HepG2 (cell line): ENCODE measurements at regions not wholly inside any gene's neighbourhood (a gene's known extent, or its start where the extent isn't known, plus 50 kb on each side); places are given as distances from the start of the nearest gene placed in this dataset.

Source experiments
- ATAC-seq: fragments of 200-7000 bp; cut with Tn5 transposase; 3 replicates; pipeline ENCODE4 v1.9.1; 2020; ENCODE audit warnings: mild to moderate bottlenecking, moderate library complexity
- BruUV-seq: library from RNA; stranded (reverse); fragments of 400-500 nt; replicated peaks from 2 replicates; lab custom pipeline; 2021; lab: Mats Ljungman, UMichigan
- CTCF ChIA-PET: fragments of 300-600 bp; formaldehyde crosslinking; extraction: SDS; loops from one replicate; lab custom pipeline; 2021; ENCODE audit warnings: low total read pairs, inconsistent platforms, low intra/inter-chr PET ratio; lab: Yijun Ruan, JAX
- POLR2A ChIA-PET: fragments of 350-600 bp; sonication (Branson Sonifier 250); formaldehyde crosslinking; loops from one replicate; lab custom pipeline; 2020; ENCODE audit warnings: antibody characterized with exemption, inconsistent platforms; lab: Yijun Ruan, JAX
- DNase-seq: peaks from one replicate; pipeline ENCODE4 v3.0.0-alpha.2; 2015; ENCODE audit warnings: low spot score
- FAIRE-seq: peaks from 3 replicates; lab custom pipeline; 2011; peaks lifted over from hg19 to GRCh38; lab: Jason Lieb, UNC
- H2AFZ ChIP-seq: one replicate; pipeline ENCODE4 v1.6.1; 2011; ENCODE audit warnings: low read length, inconsistent platforms
- H3K27ac ChIP-seq: fragments of 300-600 bp; 3 replicates; pipeline ENCODE4 v1.8.0; 2011; ENCODE audit warnings: mixed run types, mild to moderate bottlenecking, mixed read lengths, low read length, inconsistent platforms; ENCODE audit not compliant: insufficient read depth; ENCODE audit errors: extremely low read length
- H3K27me3 ChIP-seq, 2 experiments: fragments of 200-600 bp in 1 of 2; 2 replicates in 1 of 2; 3 replicates in 1 of 2; pipeline versions ENCODE4 v1.6.0 to v1.8.0; 2011; ENCODE audit warnings: low read length in 2 of 2, mild to moderate bottlenecking in 2 of 2, moderate library complexity in 2 of 2, inconsistent platforms in 1 of 2; ENCODE audit not compliant: insufficient read depth in 2 of 2, control insufficient read depth in 1 of 2
- H3K36me3 ChIP-seq, 2 experiments: fragments of 200-600 bp in 1 of 2; replicated peaks in 1 of 2; 2 replicates in 1 of 2; 3 replicates in 1 of 2; pipeline versions ENCODE4 v1.5.1 to v1.8.0; 2011; ENCODE audit warnings: low read length in 2 of 2, inconsistent platforms in 1 of 2; ENCODE audit not compliant: insufficient read depth in 2 of 2, control insufficient read depth in 1 of 2
- H3K4me1 ChIP-seq: 2 replicates; pipeline ENCODE4 v1.5.1; 2012; ENCODE audit warnings: low read length, inconsistent platforms; ENCODE audit not compliant: insufficient read depth
- H3K4me2 ChIP-seq: 2 replicates; pipeline ENCODE4 v1.6.0; 2011; ENCODE audit warnings: low read depth, low read length, inconsistent platforms
- H3K4me3 ChIP-seq, 3 experiments: fragments of 200-600 bp in 1 of 3; sonication (generic), shearing (Covaris generic) in 1 of 3; replicated peaks in 1 of 3; 2 replicates each; pipeline ENCODE4 v1.5.1; 2011 to 2016; ENCODE audit warnings: low read length in 3 of 3, inconsistent platforms in 2 of 3, low read depth in 2 of 3, mild to moderate bottlenecking in 2 of 3, control low read depth in 1 of 3, mixed read lengths in 1 of 3; ENCODE audit not compliant: insufficient read depth in 1 of 3
- H3K79me2 ChIP-seq: one replicate; pipeline ENCODE4 v1.6.1; 2011; ENCODE audit warnings: low read length, inconsistent platforms; ENCODE audit not compliant: insufficient read depth
- H3K9ac ChIP-seq: 2 replicates; pipeline ENCODE4 v1.6.0; 2011; ENCODE audit warnings: mild to moderate bottlenecking, low read depth, low read length, inconsistent platforms; ENCODE audit not compliant: insufficient read depth
- H3K9me3 ChIP-seq: 2 replicates; pipeline ENCODE4 v1.5.1; 2012; ENCODE audit warnings: mild to moderate bottlenecking, low read length
- H4K20me1 ChIP-seq: 2 replicates; pipeline ENCODE4 v1.6.0; 2011; ENCODE audit warnings: inconsistent platforms, mild to moderate bottlenecking, low read length, moderate library complexity; ENCODE audit not compliant: insufficient read depth
- HNRNPLL ChIP-seq: fragments of 200-400 bp; formaldehyde crosslinking; IDR thresholded peaks from 2 replicates; pipeline ENCODE4 v1.6.1; 2017; ENCODE audit warnings: mild to moderate bottlenecking, low read depth, low read length; ENCODE audit not compliant: poor library complexity, severe bottlenecking
- RARG ChIP-seq: sonication (generic); formaldehyde crosslinking; IDR thresholded peaks from 2 replicates; pipeline ENCODE4 v1.4.0; 2020; ENCODE audit warnings: low read depth, mild to moderate bottlenecking, missing genetic modification reagents
- SATB2 ChIP-seq: sonication (generic); formaldehyde crosslinking; IDR thresholded peaks from 2 replicates; pipeline ENCODE4 v1.5.0; 2020; ENCODE audit warnings: missing genetic modification reagents
- TEAD2 ChIP-seq: sonication (generic); formaldehyde crosslinking; IDR thresholded peaks from 2 replicates; pipeline ENCODE4 v1.9.0; 2021; ENCODE audit warnings: missing genetic modification reagents
- WIZ ChIP-seq: sonication (generic); formaldehyde crosslinking; IDR thresholded peaks from 2 replicates; pipeline ENCODE4 v1.5.1; 2020; ENCODE audit warnings: mild to moderate bottlenecking, missing genetic modification reagents
- ZBTB7B ChIP-seq: sonication (generic); formaldehyde crosslinking; IDR thresholded peaks from 2 replicates; pipeline ENCODE4 v1.4.0; 2020; ENCODE audit warnings: missing genetic modification reagents
- ZNF121 ChIP-seq: sonication (generic); formaldehyde crosslinking; IDR thresholded peaks from 2 replicates; pipeline ENCODE4 v1.5.0; 2020; ENCODE audit warnings: mild to moderate bottlenecking, missing genetic modification reagents
- ZNF143 ChIP-seq: sonication (generic); formaldehyde crosslinking; IDR thresholded peaks from 2 replicates; pipeline ENCODE4 v1.4.0; 2020; ENCODE audit warnings: missing genetic modification reagents
- ZNF18 ChIP-seq: sonication (generic); formaldehyde crosslinking; IDR thresholded peaks from 2 replicates; pipeline ENCODE4 v1.8.0; 2022; ENCODE audit warnings: mild to moderate bottlenecking, missing genetic modification reagents; ENCODE audit not compliant: insufficient replicate concordance
- WGBS: methylation state at CpG from one replicate; pipeline ENCODE4 v1.1.6; 2017; ENCODE audit warnings: low lambda C conversion rate; 5-methylcytosine and 5-hydroxymethylcytosine counted together
- in situ Hi-C: cut with HindIII; loops from 2 replicates; pipeline ENCODE4 v1.10.0; 2017; ENCODE audit warnings: low pct_unique_long_range_greater_than_20kb; ENCODE audit not compliant: extremely low pct_ligation_motif_present
- intact Hi-C: fragments of 100-400 bp; cut with micrococcal nuclease; formaldehyde crosslinking; loops from one replicate; pipeline ENCODE4 v1.10.0; 2022; ENCODE audit not compliant: unreplicated experiment
- TF ChIP-seq, protein P1 (sequence below): sonication (generic); formaldehyde crosslinking; IDR thresholded peaks from one replicate; pipeline ENCODE4 v1.5.1; 2020; ENCODE audit warnings: mild to moderate bottlenecking, missing genetic modification reagents; ENCODE audit errors: not compliant biosample characterization

- Histone ChIP-seq H3K36me3 (no peaks in the 10 kb centered on the region), H3K4me2 (no peak overlapping the region), H3K9me3 (peaks cover 60% of the 10 kb centered on the region), H4K20me1 (no peaks in the 10 kb centered on the region), H2AFZ (no peak overlapping the region), H3K4me3 (no peak overlapping the region), H3K4me1 (no peaks in the 10 kb centered on the region), H3K9ac (no peak overlapping the region), H3K27me3 (no peaks in the 10 kb centered on the region), H3K27ac (no peak overlapping the region), H3K79me2 (no peaks in the 10 kb centered on the region)
- CTCF ChIA-PET, result no interaction called here
- 31% methylated on average over 3 of the region's 3 CpGs for WGBS
- intact Hi-C loops, result no loop called here
- in situ Hi-C loops, result no loop called here
- FAIRE-seq (no peak), DNase-seq (no peak), ATAC-seq (no peak)
- BruUV-seq, result no TSS peak
- TF ChIP-seq HNRNPLL, result no peak
- POLR2A ChIA-PET, result no interaction called here
Measured at GRCh38 chr9:119083673-119084072, 285.6 kb downstream of the BRINP1 start.

DNA sequence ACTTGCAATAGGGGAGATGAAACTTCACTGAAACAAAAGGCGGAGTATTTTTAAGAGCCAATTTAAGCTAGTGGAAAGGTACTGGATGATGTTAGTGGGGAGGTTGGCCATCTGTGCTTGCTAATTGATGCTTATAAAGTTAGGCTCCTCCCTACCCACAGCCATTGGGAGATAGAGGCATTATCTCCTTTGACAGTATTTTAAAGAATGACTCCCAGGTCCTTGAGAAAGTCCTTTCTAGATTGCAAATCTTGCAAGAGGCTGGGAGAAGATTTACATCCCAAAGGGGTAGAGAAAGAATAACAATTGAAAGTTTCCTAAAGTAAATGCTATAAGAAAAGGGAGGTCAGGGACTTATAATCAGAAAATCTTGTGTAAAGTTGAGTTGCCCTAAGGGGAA, 282.6 kb downstream of the BRINP1 start:
- in situ Hi-C loops, result no loop called here
- TF ChIP-seq ZNF18 (CRISPR knock-in tag) (no peak), ZBTB7B (CRISPR knock-in tag) (no peak), WIZ (CRISPR knock-in tag) (no peak), SATB2 (CRISPR knock-in tag) (no peak), TEAD2 (CRISPR knock-in tag) (no peak), ZNF121 (CRISPR knock-in tag) (no peak), RARG (CRISPR knock-in tag) (no peak), ZNF143 (CRISPR knock-in tag) (no peak)
- TF ChIP-seq, protein P1, sequence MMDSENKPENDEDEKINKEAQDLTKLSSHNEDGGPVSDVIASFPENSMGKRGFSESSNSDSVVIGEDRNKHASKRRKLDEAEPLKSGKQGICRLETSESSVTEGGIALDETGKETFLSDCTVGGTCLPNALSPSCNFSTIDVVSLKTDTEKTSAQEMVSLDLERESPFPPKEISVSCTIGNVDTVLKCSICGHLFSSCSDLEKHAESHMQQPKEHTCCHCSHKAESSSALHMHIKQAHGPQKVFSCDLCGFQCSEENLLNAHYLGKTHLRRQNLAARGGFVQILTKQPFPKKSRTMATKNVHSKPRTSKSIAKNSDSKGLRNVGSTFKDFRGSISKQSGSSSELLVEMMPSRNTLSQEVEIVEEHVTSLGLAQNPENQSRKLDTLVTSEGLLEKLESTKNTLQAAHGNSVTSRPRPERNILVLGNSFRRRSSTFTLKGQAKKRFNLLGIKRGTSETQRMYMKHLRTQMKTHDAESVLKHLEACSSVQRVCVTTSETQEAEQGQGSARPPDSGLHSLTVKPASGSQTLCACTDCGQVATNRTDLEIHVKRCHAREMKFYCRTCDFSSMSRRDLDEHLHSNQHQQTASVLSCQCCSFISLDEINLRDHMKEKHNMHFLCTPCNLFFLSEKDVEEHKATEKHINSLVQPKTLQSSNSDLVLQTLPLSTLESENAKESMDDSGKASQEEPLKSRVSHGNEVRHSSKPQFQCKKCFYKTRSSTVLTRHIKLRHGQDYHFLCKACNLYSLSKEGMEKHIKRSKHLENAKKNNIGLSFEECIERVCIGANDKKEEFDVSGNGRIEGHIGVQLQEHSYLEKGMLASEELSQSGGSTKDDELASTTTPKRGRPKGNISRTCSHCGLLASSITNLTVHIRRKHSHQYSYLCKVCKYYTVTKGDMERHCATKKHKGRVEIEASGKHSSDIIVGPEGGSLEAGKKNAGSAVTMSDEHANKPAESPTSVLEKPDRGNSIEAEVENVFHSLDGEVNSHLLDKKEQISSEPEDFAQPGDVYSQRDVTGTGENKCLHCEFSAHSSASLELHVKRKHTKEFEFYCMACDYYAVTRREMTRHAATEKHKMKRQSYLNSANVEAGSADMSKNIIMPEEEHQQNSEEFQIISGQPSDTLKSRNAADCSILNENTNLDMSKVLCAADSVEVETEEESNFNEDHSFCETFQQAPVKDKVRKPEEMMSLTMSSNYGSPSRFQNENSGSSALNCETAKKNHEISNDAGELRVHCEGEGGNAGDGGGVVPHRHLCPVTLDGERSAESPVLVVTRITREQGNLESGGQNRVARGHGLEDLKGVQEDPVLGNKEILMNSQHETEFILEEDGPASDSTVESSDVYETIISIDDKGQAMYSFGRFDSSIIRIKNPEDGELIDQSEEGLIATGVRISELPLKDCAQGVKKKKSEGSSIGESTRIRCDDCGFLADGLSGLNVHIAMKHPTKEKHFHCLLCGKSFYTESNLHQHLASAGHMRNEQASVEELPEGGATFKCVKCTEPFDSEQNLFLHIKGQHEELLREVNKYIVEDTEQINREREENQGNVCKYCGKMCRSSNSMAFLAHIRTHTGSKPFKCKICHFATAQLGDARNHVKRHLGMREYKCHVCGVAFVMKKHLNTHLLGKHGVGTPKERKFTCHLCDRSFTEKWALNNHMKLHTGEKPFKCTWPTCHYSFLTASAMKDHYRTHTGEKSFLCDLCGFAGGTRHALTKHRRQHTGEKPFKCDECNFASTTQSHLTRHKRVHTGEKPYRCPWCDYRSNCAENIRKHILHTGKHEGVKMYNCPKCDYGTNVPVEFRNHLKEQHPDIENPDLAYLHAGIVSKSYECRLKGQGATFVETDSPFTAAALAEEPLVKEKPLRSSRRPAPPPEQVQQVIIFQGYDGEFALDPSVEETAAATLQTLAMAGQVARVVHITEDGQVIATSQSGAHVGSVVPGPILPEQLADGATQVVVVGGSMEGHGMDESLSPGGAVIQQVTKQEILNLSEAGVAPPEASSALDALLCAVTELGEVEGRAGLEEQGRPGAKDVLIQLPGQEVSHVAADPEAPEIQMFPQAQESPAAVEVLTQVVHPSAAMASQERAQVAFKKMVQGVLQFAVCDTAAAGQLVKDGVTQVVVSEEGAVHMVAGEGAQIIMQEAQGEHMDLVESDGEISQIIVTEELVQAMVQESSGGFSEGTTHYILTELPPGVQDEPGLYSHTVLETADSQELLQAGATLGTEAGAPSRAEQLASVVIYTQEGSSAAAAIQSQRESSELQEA, result no peak

More for the DNA sequence above, 282.6 kb downstream of the BRINP1 start:
- DNase-seq, result no peak
- no peaks in the 10 kb centered on the region for H3K79me2 ChIP-seq
- no peaks in the 10 kb centered on the region for H3K36me3 ChIP-seq
- no peak overlapping the region for H3K4me2 ChIP-seq
- CTCF ChIA-PET, result no interaction called here
- no TSS peak for BruUV-seq
- H3K27me3 ChIP-seq, result no peaks in the 10 kb centered on the region
- H3K4me1 ChIP-seq, result no peaks in the 10 kb centered on the region
- no peak for FAIRE-seq
- ATAC-seq, result no peak
- no peak overlapping the region for H3K4me3 ChIP-seq
- POLR2A ChIA-PET, result no interaction called here
- no peak overlapping the region for H3K27ac ChIP-seq
- intact Hi-C loops, result no loop called here
- 52% methylated on average over 1 of the region's 1 CpG for WGBS
- no peak overlapping the region for H3K9ac ChIP-seq
- H4K20me1 ChIP-seq, result no peaks in the 10 kb centered on the region
- H3K9me3 ChIP-seq, result peaks cover 53% of the 10 kb centered on the region
- H2AFZ ChIP-seq, result no peak overlapping the region
